CD8-positive, alpha-beta memory T cell (primary cell): ENCODE measurements at regions not wholly inside any gene's neighbourhood (a gene's known extent, or its start where the extent isn't known, plus 50 kb on each side); places are given as distances from the start of the nearest gene placed in this dataset.

Source experiments
- CTCF ChIA-PET: fragments of 350-600 bp; sonication (Branson Sonifier 250); formaldehyde crosslinking; loops from one replicate; lab custom pipeline; 2021; ENCODE audit warnings: antibody characterized with exemption; lab: Charles Lee
- POLR2A ChIA-PET: fragments of 350-600 bp; sonication (Branson Sonifier 250); formaldehyde crosslinking; loops from one replicate; lab custom pipeline; 2021; ENCODE audit warnings: antibody characterized with exemption; lab: Charles Lee
- DNase-seq, 5 donors: peaks; one replicate each; pipeline versions ENCODE4 v3.0.0 to v3.0.0-alpha.2; 2020 to 2022; ENCODE audit warnings: mixed read lengths in 1 of 5
- H3K27ac ChIP-seq: one replicate; pipeline ENCODE4 v1.7.0; 2013; ENCODE audit warnings: low read depth, mild to moderate bottlenecking, low read length, moderate library complexity
- H3K27me3 ChIP-seq: 2 replicates; pipeline ENCODE4 v1.7.0; 2013; ENCODE audit warnings: low read length, mild to moderate bottlenecking; ENCODE audit not compliant: insufficient read depth, poor library complexity, severe bottlenecking
- H3K36me3 ChIP-seq: 2 replicates; pipeline ENCODE4 v1.7.0; 2013; ENCODE audit warnings: mild to moderate bottlenecking, low read length, moderate library complexity; ENCODE audit not compliant: insufficient read depth
- H3K4me1 ChIP-seq: 2 replicates; pipeline ENCODE4 v1.7.0; 2013; ENCODE audit warnings: mild to moderate bottlenecking, low read length, moderate library complexity; ENCODE audit not compliant: insufficient read depth
- H3K4me3 ChIP-seq: 2 replicates; pipeline ENCODE4 v1.7.0; 2013; ENCODE audit warnings: mild to moderate bottlenecking, low read length
- H3K9me3 ChIP-seq: 2 replicates; pipeline ENCODE4 v1.7.0; 2013; ENCODE audit warnings: mild to moderate bottlenecking, low read length
- H3K27ac Mint-ChIP-seq, 8 donors: one replicate each; pipeline ENCODE4 v1.8.0; 2020 to 2021; ENCODE audit warnings: mixed read lengths in 8 of 8, mild to moderate bottlenecking in 6 of 8, inconsistent platforms in 3 of 8, moderate library complexity in 3 of 8
- H3K27me3 Mint-ChIP-seq, 2 donors: one replicate each; pipeline ENCODE4 v1.8.0; 2020 to 2021; ENCODE audit warnings: mixed read lengths in 2 of 2, mild to moderate bottlenecking in 1 of 2, moderate library complexity in 1 of 2
- H3K36me3 Mint-ChIP-seq, 3 donors: one replicate each; pipeline ENCODE4 v1.8.0; 2020 to 2021; ENCODE audit warnings: mixed read lengths in 3 of 3, inconsistent platforms in 1 of 3, mild to moderate bottlenecking in 1 of 3
- H3K4me1 Mint-ChIP-seq, 3 donors: one replicate each; pipeline ENCODE4 v1.8.0; 2020 to 2021; ENCODE audit warnings: mixed read lengths in 3 of 3, inconsistent platforms in 1 of 3, mild to moderate bottlenecking in 1 of 3
- H3K4me3 Mint-ChIP-seq, 7 donors: one replicate each; pipeline ENCODE4 v1.8.0; 2020 to 2021; ENCODE audit warnings: mixed read lengths in 7 of 7, mild to moderate bottlenecking in 6 of 7, moderate library complexity in 4 of 7, inconsistent platforms in 2 of 7
- H3K9me3 Mint-ChIP-seq, 5 donors: one replicate each; pipeline ENCODE4 v1.8.0; 2020 to 2022; ENCODE audit warnings: mixed read lengths in 5 of 5, mild to moderate bottlenecking in 3 of 5, moderate library complexity in 2 of 5, inconsistent platforms in 1 of 5

- peaks cover 3 to 17% (median 8%) of the 10 kb centered on the region in 5 donors for H3K9me3 Mint-ChIP-seq
- peaks cover 0 to 4% (median 0%) of the 10 kb centered on the region in 3 donors for H3K36me3 Mint-ChIP-seq
- DNase-seq: no peak
- ChIA-PET POLR2A (no interaction called here), CTCF (no interaction called here)
- H3K27me3 Mint-ChIP-seq: peaks cover 9 to 17% of the 10 kb centered on the region in 2 donors
- Histone ChIP-seq H3K27ac (no peak overlapping the region), H3K9me3 (no peaks in the 10 kb centered on the region), H3K36me3 (no peaks in the 10 kb centered on the region), H3K4me3 (no peak overlapping the region), H3K27me3 (no peaks in the 10 kb centered on the region), H3K4me1 (no peaks in the 10 kb centered on the region)
- H3K27ac Mint-ChIP-seq: no peak overlapping the region
- H3K4me1 Mint-ChIP-seq: no peaks in the 10 kb centered on the region
- no peak overlapping the region for H3K4me3 Mint-ChIP-seq
Measured at GRCh38 chr15:38002883-38003477, 68.5 kb downstream of the TMCO5A start.

- no peaks in the 10 kb centered on the region for H3K36me3 ChIP-seq
- Mint-ChIP-seq H3K4me1 (no peaks in the 10 kb centered on the region), H3K4me3 (no peak overlapping the region), H3K36me3 (peaks cover 0 to 4% (median 0%) of the 10 kb centered on the region in 3 donors), H3K9me3 (peaks cover 3 to 14% (median 8%) of the 10 kb centered on the region in 5 donors), H3K27me3 (peaks cover 9 to 17% of the 10 kb centered on the region in 2 donors), H3K27ac (no peak overlapping the region)
- no peaks in the 10 kb centered on the region for H3K27me3 ChIP-seq
- ChIA-PET POLR2A (no interaction called here), CTCF (no interaction called here)
- H3K9me3 ChIP-seq: no peaks in the 10 kb centered on the region
- no peaks in the 10 kb centered on the region for H3K4me1 ChIP-seq
- H3K27ac ChIP-seq: no peak overlapping the region
- H3K4me3 ChIP-seq: no peak overlapping the region
- no peak for DNase-seq
Measured at GRCh38 chr15:38004218-38004861, 69.9 kb downstream of the TMCO5A start.

GRCh38 chr15:38005953-38006808 lies 71.7 kb downstream of the TMCO5A start:
- H3K36me3 ChIP-seq: no peaks in the 10 kb centered on the region
- H3K4me1 ChIP-seq: no peaks in the 10 kb centered on the region
- POLR2A ChIA-PET: no interaction called here
- peaks cover 3 to 12% (median 8%) of the 10 kb centered on the region in 5 donors for H3K9me3 Mint-ChIP-seq
- H3K4me3 Mint-ChIP-seq: no peak overlapping the region
- no peak for DNase-seq
- no peak overlapping the region for H3K27ac Mint-ChIP-seq
- no peak overlapping the region for H3K27ac ChIP-seq
- no peaks in the 10 kb centered on the region for H3K27me3 ChIP-seq
- peaks cover 13 to 23% of the 10 kb centered on the region in 2 donors for H3K27me3 Mint-ChIP-seq
- H3K36me3 Mint-ChIP-seq: peaks cover 0 to 4% (median 0%) of the 10 kb centered on the region in 3 donors
- CTCF ChIA-PET: no interaction called here
- no peak overlapping the region for H3K4me3 ChIP-seq
- no peaks in the 10 kb centered on the region for H3K4me1 Mint-ChIP-seq
- H3K9me3 ChIP-seq: no peaks in the 10 kb centered on the region

- H3K27me3 ChIP-seq: no peaks in the 10 kb centered on the region
- Mint-ChIP-seq H3K4me3 (no peak overlapping the region), H3K9me3 (no peaks in the 10 kb centered on the region), H3K27ac (no peak overlapping the region), H3K36me3 (no peaks in the 10 kb centered on the region), H3K27me3 (peaks cover 4 to 13% of the 10 kb centered on the region in 2 donors), H3K4me1 (no peaks in the 10 kb centered on the region)
- H3K4me3 ChIP-seq: no peak overlapping the region
- no peaks in the 10 kb centered on the region for H3K4me1 ChIP-seq
- H3K9me3 ChIP-seq: no peaks in the 10 kb centered on the region
- CTCF ChIA-PET: no interaction called here
- no peaks in the 10 kb centered on the region for H3K36me3 ChIP-seq
- H3K27ac ChIP-seq: no peak overlapping the region
- POLR2A ChIA-PET: no interaction called here
- no peak for DNase-seq
Measured at GRCh38 chr15:38010395-38010794, 76.0 kb downstream of the TMCO5A start.

GRCh38 chr15:38012894-38013293 lies 78.5 kb downstream of the TMCO5A start:
- H3K9me3 Mint-ChIP-seq: no peaks in the 10 kb centered on the region
- Histone ChIP-seq H3K4me1 (no peaks in the 10 kb centered on the region), H3K9me3 (no peaks in the 10 kb centered on the region), H3K27me3 (no peaks in the 10 kb centered on the region), H3K4me3 (no peak overlapping the region), H3K36me3 (no peaks in the 10 kb centered on the region), H3K27ac (no peak overlapping the region)
- peaks cover 10 to 14% of the 10 kb centered on the region in 2 donors for H3K27me3 Mint-ChIP-seq
- ChIA-PET POLR2A (no interaction called here), CTCF (no interaction called here)
- DNase-seq: no peak
- H3K36me3 Mint-ChIP-seq: no peaks in the 10 kb centered on the region
- H3K4me3 Mint-ChIP-seq: no peak overlapping the region
- no peak overlapping the region for H3K27ac Mint-ChIP-seq
- H3K4me1 Mint-ChIP-seq: no peaks in the 10 kb centered on the region

- no peaks in the 10 kb centered on the region for H3K27me3 ChIP-seq
- no peaks in the 10 kb centered on the region for H3K36me3 Mint-ChIP-seq
- no peaks in the 10 kb centered on the region for H3K4me1 ChIP-seq
- ChIA-PET POLR2A (no interaction called here), CTCF (no interaction called here)
- H3K36me3 ChIP-seq: no peaks in the 10 kb centered on the region
- no peaks in the 10 kb centered on the region for H3K9me3 ChIP-seq
- DNase-seq: no peak
- H3K4me1 Mint-ChIP-seq: no peaks in the 10 kb centered on the region
- no peak overlapping the region for H3K27ac ChIP-seq
- H3K9me3 Mint-ChIP-seq: no peaks in the 10 kb centered on the region
- peaks cover 6 to 8% of the 10 kb centered on the region in 2 donors for H3K27me3 Mint-ChIP-seq
- H3K4me3 ChIP-seq: no peak overlapping the region
- no peak overlapping the region for H3K4me3 Mint-ChIP-seq
- H3K27ac Mint-ChIP-seq: no peak overlapping the region
Measured at GRCh38 chr15:38017721-38018120, 83.3 kb downstream of the TMCO5A start.

GRCh38 chr15:38019066-38019465 lies 84.6 kb downstream of the TMCO5A start:
- DNase-seq: no peak
- peaks cover 6 to 8% of the 10 kb centered on the region in 2 donors for H3K27me3 Mint-ChIP-seq
- H3K27me3 ChIP-seq: no peaks in the 10 kb centered on the region
- no peak overlapping the region for H3K4me3 Mint-ChIP-seq
- ChIA-PET CTCF (no interaction called here), POLR2A (no interaction called here)
- no peak overlapping the region for H3K4me3 ChIP-seq
- no peak overlapping the region for H3K27ac ChIP-seq
- no peaks in the 10 kb centered on the region for H3K4me1 Mint-ChIP-seq
- H3K27ac Mint-ChIP-seq: no peak overlapping the region
- no peaks in the 10 kb centered on the region for H3K36me3 Mint-ChIP-seq
- no peaks in the 10 kb centered on the region for H3K36me3 ChIP-seq
- H3K9me3 ChIP-seq: no peaks in the 10 kb centered on the region
- no peaks in the 10 kb centered on the region for H3K9me3 Mint-ChIP-seq
- H3K4me1 ChIP-seq: no peaks in the 10 kb centered on the region

- POLR2A ChIA-PET: no interaction called here
- H3K4me3 Mint-ChIP-seq: no peak overlapping the region
- H3K4me1 Mint-ChIP-seq: no peaks in the 10 kb centered on the region
- DNase-seq: no peak
- H3K36me3 Mint-ChIP-seq: no peaks in the 10 kb centered on the region
- H3K4me1 ChIP-seq: no peaks in the 10 kb centered on the region
- CTCF ChIA-PET: no interaction called here
- H3K9me3 ChIP-seq: no peaks in the 10 kb centered on the region
- no peak overlapping the region for H3K4me3 ChIP-seq
- H3K9me3 Mint-ChIP-seq: peaks cover 0 to 2% (median 0%) of the 10 kb centered on the region in 5 donors
- H3K27me3 Mint-ChIP-seq: peaks cover 1 to 5% of the 10 kb centered on the region in 2 donors
- H3K36me3 ChIP-seq: no peaks in the 10 kb centered on the region
- H3K27me3 ChIP-seq: no peaks in the 10 kb centered on the region
- no peak overlapping the region for H3K27ac Mint-ChIP-seq
- no peak overlapping the region for H3K27ac ChIP-seq
Measured at GRCh38 chr15:38021259-38021658, 86.8 kb downstream of the TMCO5A start.
